ENCODE measurements at regions not wholly inside any gene's neighbourhood (a gene's known extent, or its start where the extent isn't known, plus 50 kb on each side); places are given as distances from the start of the nearest gene placed in this dataset.
A peak's percentile ranks its signal among the peaks of the same experiment; 100 is the strongest.

GRCh38 chr14:53539489-53540126, 386.5 kb upstream of the DDHD1 start:
- Histone ChIP-seq H2AK5ac (ENCODE audit: insufficient read length, low read length) (no peak overlapping the region), H3K79me1 (ENCODE audit: insufficient read depth, low read depth, low read length, poor library complexity, severe bottlenecking) (no peaks in the 10 kb centered on the region), H3K4me1 (ENCODE audit: insufficient read depth, low read length) (no peaks in the 10 kb centered on the region), H2BK15ac (ENCODE audit: low read depth, low read length) (no peak overlapping the region), H3K23ac (ENCODE audit: insufficient read length, low read depth, low read length) (no peak overlapping the region), H4K8ac (replicated peaks; ENCODE audit: insufficient read length, low read depth, low read length) (no peak overlapping the region), H3K4ac (ENCODE audit: low read depth, low read length) (no peak overlapping the region), H2BK12ac (ENCODE audit: insufficient read length, low read depth, low read length) (no peak overlapping the region), H3K4me2 (ENCODE audit: insufficient read depth, insufficient read length, low read length) (no peak overlapping the region), H3K56ac (ENCODE audit: insufficient read length, low read depth, low read length) (no peak overlapping the region), H2BK120ac (ENCODE audit: low read depth, low read length, poor library complexity, severe bottlenecking) (no peak overlapping the region), H3K18ac (ENCODE audit: insufficient read length, low read depth, low read length) (no peak overlapping the region), H3K14ac (ENCODE audit: insufficient read depth, low read length) (no peak overlapping the region), H4K91ac (ENCODE audit: insufficient read length, low read depth, low read length) (no peak overlapping the region), H3K79me2 (ENCODE audit: insufficient read depth, low read length) (no peaks in the 10 kb centered on the region), H2AFZ (ENCODE audit: low read length) (no peak overlapping the region), H2BK5ac (ENCODE audit: insufficient read length, low read length) (no peak overlapping the region), H2BK20ac (ENCODE audit: low read depth, low read length, poor library complexity, severe bottlenecking) (no peak overlapping the region), H3K23me2 (ENCODE audit: insufficient read length, low read depth, low read length, poor library complexity, severe bottlenecking) (no peaks in the 10 kb centered on the region), H3K27me3 (ENCODE audit: insufficient read depth, low read length) (no peaks in the 10 kb centered on the region), H4K20me1 (ENCODE audit: control insufficient read depth, insufficient read depth, insufficient read length) (no peaks in the 10 kb centered on the region), H3K27ac (ENCODE audit: insufficient read length, low read depth, low read length) (no peak overlapping the region), H3K9me3 (ENCODE audit: control insufficient read depth, low read depth, low read length) (no peaks in the 10 kb centered on the region), H3T11ph (ENCODE audit: low read length) (no peak overlapping the region), H3K9ac (ENCODE audit: extremely low read depth, insufficient read length, low read length) (no peak overlapping the region), H4K5ac (ENCODE audit: insufficient read length, low read depth, low read length) (no peak overlapping the region)
- DNase-seq: peak; percentile 80
- Mint-ChIP-seq H3K27ac (no peak overlapping the region), H3K9me3 (no peaks in the 10 kb centered on the region; a peak in 1 of 5 replicates), H3K27me3 (ENCODE audit: low read depth) (no peaks in the 10 kb centered on the region), H3K36me3 (ENCODE audit: insufficient read depth in 1 of 3, low read depth in 3 of 3) (no peaks in the 10 kb centered on the region), H3K4me3 (no peak overlapping the region), H3K4me1 (peaks cover 6 to 11% of the 10 kb centered on the region in 2 experiments)
- TF ChIP-seq CTCF (conservative IDR thresholded peaks at IDR 0.05): peak; percentile 92
- WGBS (ENCODE audit: extremely low coverage, insufficient read length, low lambda C conversion rate): no CpG with 5 or more reads among the region's 5 CpGs
